HCT116 (cell line): ENCODE measurements at regions not wholly inside any gene's neighbourhood (a gene's known extent, or its start where the extent isn't known, plus 50 kb on each side); places are given as distances from the start of the nearest gene placed in this dataset.

Source experiments
- ATAC-seq: fragments of 200-7000 bp; cut with Tn5 transposase; 2 replicates; pipeline ENCODE4 v1.9.1; 2020; ENCODE audit warnings: mild to moderate bottlenecking, moderate library complexity
- BruUV-seq: library from RNA; stranded (reverse); fragments of 400-500 nt; replicated peaks from 2 replicates; lab custom pipeline; 2021; lab: Mats Ljungman, UMichigan
- CTCF ChIA-PET: fragments of 300-600 bp; sonication (Branson Sonifier 250); formaldehyde crosslinking; loops from one replicate; lab custom pipeline; 2021; ENCODE audit warnings: antibody characterized with exemption; lab: Charles Lee
- POLR2A ChIA-PET: fragments of 300-600, 350-600 bp; sonication (Branson Sonifier 250); formaldehyde crosslinking; loops from one replicate; lab custom pipeline; 2021; ENCODE audit warnings: antibody characterized with exemption; lab: Charles Lee
- RAD21 ChIA-PET, 2 experiments: fragments of 300-600 bp; sonication (Branson Sonifier 250); formaldehyde crosslinking; loops; one replicate each; lab custom pipeline; 2023; ENCODE audit warnings: low total read pairs in 2 of 2; ENCODE audit not compliant: uncharacterized antibody in 2 of 2, unreplicated experiment in 2 of 2, low non-redundant PET in 1 of 2; lab: Charles Lee
- DNase-seq: peaks from one replicate; pipeline ENCODE4 v3.0.0-alpha.2; 2010; ENCODE audit warnings: low read depth, low spot score
- H2AFZ ChIP-seq: fragments of 200-600 bp; shearing (Covaris generic), sonication (generic); 2 replicates; pipeline ENCODE4 v1.6.1; 2017; ENCODE audit warnings: low read depth, mixed run types, mixed read lengths, antibody characterized with exemption, low read length; ENCODE audit not compliant: poor library complexity, severe bottlenecking
- H3K27ac ChIP-seq: 2 replicates; pipeline ENCODE4 v1.5.1; 2012; ENCODE audit warnings: low read depth, low read length
- H3K27me3 ChIP-seq: fragments of 200-600 bp; sonication (generic); 2 replicates; pipeline ENCODE4 v1.6.1; 2016; ENCODE audit warnings: mixed run types, low read length, mixed read lengths; ENCODE audit not compliant: insufficient read depth
- H3K36me3 ChIP-seq, 2 experiments: fragments of 200-500 bp in 1 of 2; fragments of 200-600 bp in 1 of 2; sonication (Bioruptor generic) in 1 of 2; sonication (generic) in 1 of 2; 2 replicates each; pipeline versions ENCODE4 v1.5.1 to v1.6.1; 2014 to 2016; ENCODE audit warnings: low read length in 2 of 2, inconsistent platforms in 1 of 2, mixed read lengths in 1 of 2, mixed run types in 1 of 2; ENCODE audit not compliant: insufficient read depth in 2 of 2, control insufficient read depth in 1 of 2
- H3K4me1 ChIP-seq, 2 experiments: fragments of 200-600 bp in 1 of 2; sonication (generic) in 1 of 2; 2 replicates each; pipeline versions ENCODE4 v1.5.1 to v1.6.1; 2012 to 2017; ENCODE audit warnings: low read length in 2 of 2, inconsistent platforms in 1 of 2, mild to moderate bottlenecking in 1 of 2, mixed read lengths in 1 of 2, mixed run types in 1 of 2, moderate library complexity in 1 of 2; ENCODE audit not compliant: insufficient read depth in 2 of 2, control insufficient read depth in 1 of 2
- H3K4me2 ChIP-seq: fragments of 200-600 bp; sonication (generic); 2 replicates; pipeline ENCODE4 v1.6.1; 2017; ENCODE audit warnings: mixed run types, low read length, mixed read lengths
- H3K4me3 ChIP-seq, 2 experiments: fragments of 200-600 bp in 1 of 2; sonication (generic) in 1 of 2; replicated peaks in 1 of 2; 2 replicates each; pipeline ENCODE4 v1.5.1; 2011 to 2016; ENCODE audit warnings: low read length in 2 of 2, control low read depth in 1 of 2, low read depth in 1 of 2, mild to moderate bottlenecking in 1 of 2, mixed read lengths in 1 of 2, mixed run types in 1 of 2
- H3K79me2 ChIP-seq: fragments of 200-600 bp; sonication (generic); 2 replicates; pipeline ENCODE4 v1.6.1; 2017; ENCODE audit warnings: mild to moderate bottlenecking, mixed run types, low read length, moderate library complexity, mixed read lengths; ENCODE audit not compliant: insufficient read depth
- H3K9ac ChIP-seq: fragments of 200-600 bp; sonication (generic); 2 replicates; pipeline ENCODE4 v1.6.1; 2016; ENCODE audit warnings: low read length, mixed read lengths
- H3K9me2 ChIP-seq: fragments of 200-600 bp; sonication (generic), shearing (Covaris generic); 2 replicates; pipeline ENCODE4 v1.6.1; 2017; ENCODE audit warnings: mixed run types, mild to moderate bottlenecking, moderate library complexity; ENCODE audit not compliant: insufficient read depth
- H3K9me3 ChIP-seq, 2 experiments: fragments of 200-500 bp in 1 of 2; fragments of 200-600 bp in 1 of 2; sonication (Bioruptor generic) in 1 of 2; sonication (generic) in 1 of 2; 2 replicates each; pipeline ENCODE4 v1.6.1; 2014 to 2017; ENCODE audit warnings: low read length in 2 of 2, mixed read lengths in 2 of 2, inconsistent platforms in 1 of 2, low read depth in 1 of 2, mild to moderate bottlenecking in 1 of 2, mixed run types in 1 of 2, moderate library complexity in 1 of 2; ENCODE audit not compliant: control insufficient read depth in 1 of 2, insufficient read depth in 1 of 2
- H4K20me1 ChIP-seq: fragments of 200-600 bp; sonication (generic), shearing (Covaris generic); 2 replicates; pipeline ENCODE4 v1.6.1; 2017; ENCODE audit warnings: mixed run types, mild to moderate bottlenecking, moderate library complexity; ENCODE audit not compliant: insufficient read depth
- ATF3 ChIP-seq: IDR thresholded peaks from 2 replicates; pipeline ENCODE4 v1.6.1; 2012
- CBX3 ChIP-seq: IDR thresholded peaks from 2 replicates; pipeline ENCODE4 v1.6.1; 2012; ENCODE audit warnings: low read depth
- CEBPB ChIP-seq: IDR thresholded peaks from 2 replicates; pipeline ENCODE4 v1.6.1; 2012; ENCODE audit warnings: low read depth
- CTCF ChIP-seq, 3 experiments: fragments of 200-600 bp in 1 of 3; sonication (generic) in 1 of 3; IDR thresholded peaks in 2 of 3; conservative IDR thresholded peaks in 1 of 3; 2 replicates each; pipeline ENCODE4 v1.5.1; 2012 to 2017; ENCODE audit warnings: low read depth in 2 of 3, low read length in 2 of 3, antibody characterized with exemption in 1 of 3, borderline replicate concordance in 1 of 3, control low read depth in 1 of 3, mild to moderate bottlenecking in 1 of 3, mixed read lengths in 1 of 3, mixed run types in 1 of 3, moderate library complexity in 1 of 3; ENCODE audit not compliant: insufficient read depth in 1 of 3
- EGR1 ChIP-seq: IDR thresholded peaks from 2 replicates; pipeline ENCODE4 v1.6.1; 2012; ENCODE audit warnings: low read depth
- EZH2phosphoT487 ChIP-seq: fragments of 200-600 bp; IDR thresholded peaks from 2 replicates; pipeline ENCODE4 v1.6.1; 2018; ENCODE audit warnings: antibody characterized with exemption, borderline replicate concordance
- FOSL1 ChIP-seq: IDR thresholded peaks from 2 replicates; pipeline ENCODE4 v1.6.1; 2012; ENCODE audit warnings: low read depth
- SP1 ChIP-seq: IDR thresholded peaks from 2 replicates; pipeline ENCODE4 v1.6.1; 2012; ENCODE audit warnings: low read depth
- TCF7L2 ChIP-seq: IDR thresholded peaks from 2 replicates; pipeline ENCODE4 v1.7.0; 2011; ENCODE audit warnings: borderline replicate concordance, inconsistent platforms; ENCODE audit not compliant: insufficient read depth, insufficient read length; ENCODE audit errors: extremely low read depth
- ZBTB33 ChIP-seq: IDR thresholded peaks from 2 replicates; pipeline ENCODE4 v1.6.1; 2011; ENCODE audit warnings: mild to moderate bottlenecking, low read length, moderate library complexity; ENCODE audit not compliant: insufficient replicate concordance; ENCODE audit errors: extremely low read depth
- ZFX ChIP-seq: fragments of 450-650 bp; IDR thresholded peaks from 2 replicates; pipeline ENCODE4 v1.6.1; 2017
- intact Hi-C: fragments of 100-400 bp; cut with micrococcal nuclease; formaldehyde crosslinking; loops from 2 replicates; pipeline ENCODE4 v1.10.0; 2022

- Histone ChIP-seq H3K4me2 (no peak overlapping the region), H3K9me2 (no peaks in the 10 kb centered on the region)
- RAD21 ChIA-PET, result no interaction called here
- no peak for ATAC-seq
- TF ChIP-seq TCF7L2, result no peak
- no peak for TF ChIP-seq ZBTB33
- no peak for TF ChIP-seq ZFX
- TF ChIP-seq, all 23 proteins: peak for 0
- no TSS peak for BruUV-seq
- no peak for DNase-seq
- Histone ChIP-seq H3K9ac (no peak overlapping the region), H3K9me3 (no peaks in the 10 kb centered on the region; a peak in 1 of 4 replicates), H3K4me1 (no peaks in the 10 kb centered on the region), H3K36me3 (no peaks in the 10 kb centered on the region), H3K4me3 (no peak overlapping the region), H2AFZ (no peak overlapping the region), H3K79me2 (no peaks in the 10 kb centered on the region), H3K27ac (no peak overlapping the region), H3K27me3 (no peaks in the 10 kb centered on the region), H4K20me1 (no peaks in the 10 kb centered on the region)
- POLR2A ChIA-PET, result no interaction called here
- CTCF ChIA-PET, result no interaction called here
- intact Hi-C loops, result no loop called here
These were observed 396.1 kb upstream of the MPDZ start for GRCh38 chr9:13675638-13676000.

GRCh38 chr9:13674926-13675637 is 395.6 kb upstream of the MPDZ start:
- H3K9me3 ChIP-seq, result no peaks in the 10 kb centered on the region; a peak in 1 of 4 replicates
- H3K9me2 ChIP-seq, result no peaks in the 10 kb centered on the region
- no peak overlapping the region for H3K9ac ChIP-seq
- intact Hi-C loops, result no loop called here
- no peaks in the 10 kb centered on the region for H4K20me1 ChIP-seq
- no peak overlapping the region for H2AFZ ChIP-seq
- no peak overlapping the region for H3K4me3 ChIP-seq
- RAD21 ChIA-PET, result no interaction called here
- no peak overlapping the region for H3K27ac ChIP-seq
- POLR2A ChIA-PET, result no interaction called here
- TF ChIP-seq CEBPB, result no peak
- no peak for TF ChIP-seq SP1
- TF ChIP-seq ZFX, result no peak
- TF ChIP-seq EGR1, result no peak
- no peak for TF ChIP-seq CBX3
- TF ChIP-seq EZH2phosphoT487, result no peak
- no peak for TF ChIP-seq CTCF (IDR thresholded peaks at IDR 0.05 in 2 of 3, conservative IDR thresholded peaks at IDR 0.05 in 1 of 3; ENCODE audit: borderline replicate concordance in 1 of 3, insufficient read depth in 1 of 3, low read depth in 2 of 3, low read length in 2 of 3)
- TF ChIP-seq FOSL1, result no peak
- no peak for TF ChIP-seq ATF3
- CTCF ChIA-PET, result no interaction called here
- no peak overlapping the region for H3K4me2 ChIP-seq
- H3K79me2 ChIP-seq, result no peaks in the 10 kb centered on the region
- H3K4me1 ChIP-seq, result no peaks in the 10 kb centered on the region
- no peaks in the 10 kb centered on the region for H3K36me3 ChIP-seq
- no TSS peak for BruUV-seq
- no peak for ATAC-seq
- H3K27me3 ChIP-seq, result no peaks in the 10 kb centered on the region
- no peak for DNase-seq
